Endothelial cell of umbilical vein (primary cell): ENCODE measurements at regions not wholly inside any gene's neighbourhood (a gene's known extent, or its start where the extent isn't known, plus 50 kb on each side); places are given as distances from the start of the nearest gene placed in this dataset.

ENCODE experiments used
- BruUV-seq: library from RNA; stranded (reverse); fragments of 400-500 nt; replicated peaks from 2 replicates; lab custom pipeline; 2021; lab: Mats Ljungman, UMichigan
- CTCF ChIA-PET: fragments of 300-600, 350-600 bp; sonication (Branson Sonifier 250); formaldehyde crosslinking; loops from one replicate; lab custom pipeline; 2021; ENCODE audit warnings: antibody characterized with exemption, inconsistent platforms; lab: Charles Lee
- POLR2A ChIA-PET: fragments of 300-600, 350-600 bp; sonication (Branson Sonifier 250); formaldehyde crosslinking; loops from one replicate; lab custom pipeline; 2021; ENCODE audit warnings: antibody characterized with exemption, inconsistent platforms; lab: Charles Lee
- DNase-seq: peaks from one replicate; pipeline ENCODE4 v3.0.0-alpha.2; 2011; ENCODE audit warnings: low read depth, low spot score
- FAIRE-seq: peaks from 2 replicates; lab custom pipeline; 2011; peaks lifted over from hg19 to GRCh38; lab: Jason Lieb, UNC
- H2AFZ ChIP-seq: 2 replicates; pipeline ENCODE4 v1.6.0; 2012; ENCODE audit warnings: low read depth, low read length, control low read depth, inconsistent platforms
- H3K27ac ChIP-seq: 2 replicates; pipeline ENCODE4 v1.5.1; 2011; ENCODE audit warnings: low read depth, mild to moderate bottlenecking, control low read depth, low read length, moderate library complexity; ENCODE audit not compliant: insufficient read depth
- H3K27me3 ChIP-seq, 2 experiments: 2 replicates each; pipeline versions ENCODE4 v1.6.0 to v1.6.1; 2011; ENCODE audit warnings: low read length in 2 of 2, mixed read lengths in 1 of 2; ENCODE audit not compliant: control insufficient read depth in 2 of 2, insufficient read depth in 2 of 2
- H3K36me3 ChIP-seq, 2 experiments: 2 replicates in 1 of 2; 3 replicates in 1 of 2; pipeline ENCODE4 v1.5.1; 2011; ENCODE audit warnings: low read length in 2 of 2, mild to moderate bottlenecking in 1 of 2, moderate library complexity in 1 of 2; ENCODE audit not compliant: control insufficient read depth in 2 of 2, insufficient read depth in 2 of 2; ENCODE audit errors: extremely low read depth in 1 of 2
- H3K4me1 ChIP-seq: 3 replicates; pipeline ENCODE4 v1.5.1; 2011; ENCODE audit warnings: mild to moderate bottlenecking, low read length; ENCODE audit not compliant: control insufficient read depth, insufficient read depth; ENCODE audit errors: extremely low read depth
- H3K4me2 ChIP-seq: 2 replicates; pipeline ENCODE4 v1.6.1; 2011; ENCODE audit warnings: low read length, control low read depth, mixed read lengths; ENCODE audit not compliant: insufficient read depth
- H3K4me3 ChIP-seq, 3 experiments: fragments of 200-600 bp in 1 of 3; sonication (generic), shearing (Covaris generic) in 1 of 3; replicated peaks in 1 of 3; 2 replicates each; pipeline ENCODE4 v1.5.1; 2011 to 2016; ENCODE audit warnings: control low read depth in 3 of 3, low read length in 3 of 3, mild to moderate bottlenecking in 2 of 3, inconsistent platforms in 1 of 3, low read depth in 1 of 3, moderate library complexity in 1 of 3; ENCODE audit not compliant: insufficient read depth in 1 of 3
- H3K79me2 ChIP-seq: 2 replicates; pipeline ENCODE4 v1.6.0; 2012; ENCODE audit warnings: low read length, inconsistent platforms; ENCODE audit not compliant: control insufficient read depth, insufficient read depth
- H3K9ac ChIP-seq: replicated peaks from 2 replicates; pipeline ENCODE3; 2011; ENCODE audit warnings: low read length, control low read depth; ENCODE audit not compliant: insufficient read depth; ENCODE audit errors: extremely low read depth
- H3K9me1 ChIP-seq: replicated peaks from 3 replicates; pipeline ENCODE4 v1.6.0; 2011; ENCODE audit warnings: mild to moderate bottlenecking, low read length; ENCODE audit not compliant: control insufficient read depth, insufficient read depth; ENCODE audit errors: extremely low read depth
- H3K9me3 ChIP-seq: replicated peaks from 2 replicates; pipeline ENCODE4 v1.5.1; 2012; ENCODE audit warnings: low read length, inconsistent platforms; ENCODE audit not compliant: control insufficient read depth, insufficient read depth
- H4K20me1 ChIP-seq: replicated peaks from 2 replicates; pipeline ENCODE3; 2011; ENCODE audit warnings: mild to moderate bottlenecking, low read length; ENCODE audit not compliant: control insufficient read depth, insufficient read depth; ENCODE audit errors: extremely low read depth
- EZH2 ChIP-seq: IDR thresholded peaks from 2 replicates; pipeline ENCODE4 v1.6.1; 2012; ENCODE audit warnings: borderline replicate concordance, low read depth, mild to moderate bottlenecking, moderate library complexity, low read length, inconsistent platforms; ENCODE audit not compliant: severe bottlenecking
- FOS ChIP-seq: IDR thresholded peaks from 2 replicates; pipeline ENCODE4 v1.6.1; 2011; ENCODE audit warnings: mild to moderate bottlenecking, low read length, moderate library complexity, borderline replicate concordance; ENCODE audit not compliant: insufficient read depth
- GATA2 ChIP-seq: IDR thresholded peaks from 2 replicates; pipeline ENCODE4 v1.7.0; 2011; ENCODE audit warnings: low read depth, mild to moderate bottlenecking, moderate library complexity, mixed read lengths, low read length; ENCODE audit not compliant: insufficient read length, insufficient read depth
- JUN ChIP-seq: IDR thresholded peaks from 2 replicates; pipeline ENCODE4 v1.6.1; 2011; ENCODE audit warnings: borderline replicate concordance, low read depth; ENCODE audit not compliant: insufficient read length, insufficient read depth
- MYC ChIP-seq: IDR thresholded peaks from one replicate; pipeline ENCODE4 v1.6.1; 2011; ENCODE audit warnings: mild to moderate bottlenecking, low read depth, low read length
- POLR2A ChIP-seq: IDR thresholded peaks from 2 replicates; pipeline ENCODE4 v1.6.1; 2012; ENCODE audit warnings: low read depth, mild to moderate bottlenecking, control low read depth, low read length
- POLR2AphosphoS5 ChIP-seq: IDR thresholded peaks from 2 replicates; pipeline ENCODE4 v1.6.1; 2012; ENCODE audit warnings: low read depth, mild to moderate bottlenecking, control low read depth, low read length, moderate library complexity; ENCODE audit not compliant: insufficient read depth
- dilution Hi-C: fragments of 300-500 bp; cut with MboI; formaldehyde crosslinking; loops from one replicate; pipeline ENCODE4 v1.15.0; 2019; ENCODE audit warnings: low sequenced_read_pairs; ENCODE audit not compliant: extremely low pct_ligation_motif_present
- intact Hi-C: fragments of 100-400 bp; cut with micrococcal nuclease; formaldehyde crosslinking; loops from one replicate; pipeline ENCODE4 v1.10.0; 2022
- TF ChIP-seq, protein P1 (sequence below): IDR thresholded peaks from 2 replicates; pipeline ENCODE4 v1.6.1; 2011; ENCODE audit not compliant: insufficient read depth, insufficient read length
- TF ChIP-seq, protein P2 (sequence below), 2 donors: IDR thresholded peaks; 1 replicate in 1 of 2; 2 replicates in 1 of 2; pipeline ENCODE4 v1.5.1; 2011; ENCODE audit warnings: low read length in 2 of 2, mild to moderate bottlenecking in 2 of 2, moderate library complexity in 2 of 2, control low read depth in 1 of 2, inconsistent platforms in 1 of 2, low read depth in 1 of 2; ENCODE audit not compliant: insufficient read depth in 1 of 2; ENCODE audit errors: extremely low read depth in 1 of 2

DNA sequence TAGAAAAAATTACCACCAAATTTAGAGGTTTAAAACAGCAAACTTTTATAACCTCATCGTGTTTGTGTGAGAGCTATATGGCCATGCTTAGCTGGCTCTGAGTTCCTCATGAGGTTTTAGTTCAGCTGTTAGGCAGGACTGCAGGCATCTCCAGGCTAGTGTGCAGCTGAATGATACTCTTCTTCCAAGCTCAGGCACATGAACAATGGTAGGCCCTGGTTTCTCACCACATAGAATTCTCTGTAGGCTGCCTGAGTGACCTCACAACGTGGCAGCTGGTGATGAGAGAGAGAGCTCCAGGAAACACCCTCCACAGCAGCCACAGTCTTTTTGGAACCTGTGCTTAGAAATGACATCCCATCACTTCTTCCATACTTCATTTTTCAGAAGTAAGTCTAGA lies 540.6 kb upstream of the MIR17HG start:
- no peak for DNase-seq
- intact Hi-C loops (no loop called here), dilution Hi-C loops (no loop called here)
- Histone ChIP-seq H3K27me3 (no peaks in the 10 kb centered on the region), H3K4me2 (no peak overlapping the region), H3K9me3 (no peaks in the 10 kb centered on the region), H3K79me2 (no peaks in the 10 kb centered on the region), H3K36me3 (no peaks in the 10 kb centered on the region), H3K9me1 (no peaks in the 10 kb centered on the region), H4K20me1 (no peaks in the 10 kb centered on the region), H3K4me1 (no peaks in the 10 kb centered on the region), H3K9ac (no peak overlapping the region), H2AFZ (no peak overlapping the region), H3K27ac (no peak overlapping the region), H3K4me3 (no peak overlapping the region)
- BruUV-seq, result no TSS peak
- ChIA-PET POLR2A (no interaction called here), CTCF (no interaction called here)
- no peak for FAIRE-seq
- no peak for TF ChIP-seq MYC
- TF ChIP-seq, protein P1, sequence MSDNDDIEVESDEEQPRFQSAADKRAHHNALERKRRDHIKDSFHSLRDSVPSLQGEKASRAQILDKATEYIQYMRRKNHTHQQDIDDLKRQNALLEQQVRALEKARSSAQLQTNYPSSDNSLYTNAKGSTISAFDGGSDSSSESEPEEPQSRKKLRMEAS, result no peak

DNA sequence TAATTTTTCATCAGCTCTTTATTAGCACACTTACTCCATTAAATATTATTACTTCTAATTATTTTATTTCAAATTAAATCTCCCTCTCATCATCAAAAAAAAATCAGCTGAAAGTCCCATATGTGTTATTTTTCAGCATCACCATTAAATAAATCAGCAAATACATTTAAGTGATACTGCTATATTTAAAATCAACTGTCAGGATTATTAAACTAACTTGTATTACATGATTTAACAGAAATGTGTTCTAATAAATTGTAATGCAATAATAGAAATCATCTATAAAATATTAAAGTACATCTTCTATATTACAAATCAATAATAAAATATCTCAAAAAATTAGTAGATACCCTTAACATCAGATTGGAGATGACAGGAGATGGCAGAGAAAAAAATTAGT lies 538.6 kb upstream of the MIR17HG start:
- no peaks in the 10 kb centered on the region for H4K20me1 ChIP-seq
- dilution Hi-C loops, result no loop called here
- ChIA-PET POLR2A (no interaction called here), CTCF (no interaction called here)
- no peaks in the 10 kb centered on the region for H3K36me3 ChIP-seq
- H2AFZ ChIP-seq, result no peak overlapping the region
- no peak overlapping the region for H3K4me3 ChIP-seq
- H3K9me3 ChIP-seq, result no peaks in the 10 kb centered on the region
- H3K27ac ChIP-seq, result no peak overlapping the region
- H3K4me1 ChIP-seq, result no peaks in the 10 kb centered on the region
- H3K9me1 ChIP-seq, result no peaks in the 10 kb centered on the region
- TF ChIP-seq GATA2 (no peak), POLR2A (no peak), POLR2AphosphoS5 (no peak), MYC (no peak), JUN (no peak), EZH2 (no peak), FOS (no peak)
- TF ChIP-seq, protein P2, sequence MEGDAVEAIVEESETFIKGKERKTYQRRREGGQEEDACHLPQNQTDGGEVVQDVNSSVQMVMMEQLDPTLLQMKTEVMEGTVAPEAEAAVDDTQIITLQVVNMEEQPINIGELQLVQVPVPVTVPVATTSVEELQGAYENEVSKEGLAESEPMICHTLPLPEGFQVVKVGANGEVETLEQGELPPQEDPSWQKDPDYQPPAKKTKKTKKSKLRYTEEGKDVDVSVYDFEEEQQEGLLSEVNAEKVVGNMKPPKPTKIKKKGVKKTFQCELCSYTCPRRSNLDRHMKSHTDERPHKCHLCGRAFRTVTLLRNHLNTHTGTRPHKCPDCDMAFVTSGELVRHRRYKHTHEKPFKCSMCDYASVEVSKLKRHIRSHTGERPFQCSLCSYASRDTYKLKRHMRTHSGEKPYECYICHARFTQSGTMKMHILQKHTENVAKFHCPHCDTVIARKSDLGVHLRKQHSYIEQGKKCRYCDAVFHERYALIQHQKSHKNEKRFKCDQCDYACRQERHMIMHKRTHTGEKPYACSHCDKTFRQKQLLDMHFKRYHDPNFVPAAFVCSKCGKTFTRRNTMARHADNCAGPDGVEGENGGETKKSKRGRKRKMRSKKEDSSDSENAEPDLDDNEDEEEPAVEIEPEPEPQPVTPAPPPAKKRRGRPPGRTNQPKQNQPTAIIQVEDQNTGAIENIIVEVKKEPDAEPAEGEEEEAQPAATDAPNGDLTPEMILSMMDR (IDR thresholded peaks at IDR 0.05; ENCODE audit: extremely low read depth in 1 of 2, insufficient read depth in 1 of 2, low read depth in 1 of 2, low read length in 2 of 2), result no peak
- TF ChIP-seq, protein P1, result no peak
- H3K9ac ChIP-seq, result no peak overlapping the region
- DNase-seq (no peak), FAIRE-seq (no peak)
- no peak overlapping the region for H3K4me2 ChIP-seq
- no peaks in the 10 kb centered on the region for H3K79me2 ChIP-seq
- no peaks in the 10 kb centered on the region for H3K27me3 ChIP-seq
- BruUV-seq, result no TSS peak
- intact Hi-C loops, result no loop called here
